ENCODE measurements at regions not wholly inside any gene's neighbourhood (a gene's known extent, or its start where the extent isn't known, plus 50 kb on each side); places are given as distances from the start of the nearest gene placed in this dataset.
A peak's percentile ranks its signal among the peaks of the same experiment; 100 is the strongest.
"Not testable (repeated sequence)": the region's sequence is repeated elsewhere in the genome, so short reads cannot be mapped to it uniquely, and the experiment has no call there.

DNA sequence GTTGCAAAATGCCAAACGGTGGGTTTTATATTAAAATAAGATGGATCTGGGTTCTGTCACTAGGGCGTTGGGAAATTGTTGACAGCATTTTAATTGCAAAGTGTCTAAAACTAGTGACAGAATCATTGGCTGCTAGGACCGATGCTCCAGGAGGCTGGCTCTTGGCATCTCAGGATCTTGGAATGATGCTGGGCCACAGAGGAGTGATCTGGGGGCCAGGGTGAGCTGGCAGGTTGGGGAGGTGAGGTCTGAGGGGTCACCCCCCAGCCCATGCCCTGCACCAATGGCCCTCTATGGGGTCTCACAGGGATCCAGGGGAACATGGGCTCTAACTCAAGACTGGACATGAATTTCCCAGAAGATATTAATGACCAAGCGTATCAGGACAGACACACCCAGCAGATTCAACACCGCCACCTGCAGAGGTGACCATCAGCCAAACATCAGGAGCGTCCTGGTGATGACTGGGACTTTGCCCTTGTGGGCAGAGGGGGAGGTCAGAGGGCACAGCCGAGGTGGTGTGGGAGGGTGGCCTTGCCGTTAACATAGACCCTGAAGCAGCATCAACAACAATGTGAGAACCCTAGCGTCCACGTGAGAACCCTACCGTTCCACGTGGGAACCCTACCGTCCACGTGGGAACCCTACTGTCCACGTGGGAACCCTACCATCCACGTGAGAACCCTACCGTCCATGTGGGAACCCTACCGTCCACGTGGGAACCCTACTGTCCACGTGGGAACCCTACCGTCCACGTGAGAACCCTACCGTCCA, 89.0 kb upstream of the PPP2R2D start:
- DNase-seq = no peak

DNA sequence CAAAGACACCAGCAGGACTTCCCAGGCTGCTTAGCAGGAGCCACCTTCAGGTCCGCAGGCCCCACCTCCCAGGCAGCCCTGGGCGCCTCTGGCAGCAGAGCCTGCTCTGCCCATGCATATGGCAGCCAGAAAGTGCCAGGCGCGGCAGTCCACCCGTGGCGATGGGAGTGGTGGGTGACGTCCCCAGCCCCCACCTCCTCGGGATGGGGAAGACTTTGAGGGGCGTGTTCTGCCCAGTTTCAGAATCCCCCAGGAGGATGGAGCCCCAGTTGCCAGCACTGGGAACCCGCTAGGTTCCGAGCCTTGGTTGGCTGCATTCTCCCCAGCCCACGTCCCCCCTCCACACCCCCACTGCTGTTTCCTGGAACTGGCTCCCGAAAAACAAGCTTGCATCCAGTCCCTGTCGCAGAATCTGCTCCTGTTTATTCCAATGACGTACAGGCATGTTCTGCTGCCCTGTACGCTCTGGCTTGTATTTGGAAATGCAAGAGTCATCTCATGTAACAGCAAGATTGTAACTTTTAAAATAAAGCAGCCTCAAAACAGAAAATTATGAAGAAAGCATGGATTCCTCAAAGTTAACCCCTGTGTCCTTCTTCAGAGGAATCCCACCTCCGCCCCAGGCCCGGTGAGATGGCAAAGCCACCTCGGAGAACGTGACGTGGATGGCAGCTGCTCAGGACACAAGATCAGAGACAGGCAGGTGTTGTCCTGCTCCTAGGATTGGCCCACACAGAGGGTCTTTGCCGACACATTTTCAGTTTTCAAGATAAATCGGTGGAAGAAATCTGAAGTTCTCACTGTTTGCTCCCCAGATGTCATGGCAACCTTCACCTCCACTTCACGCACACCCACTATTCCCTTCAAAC, 87.8 kb upstream of the PPP2R2D start:
- DNase-seq = no peak

DNA sequence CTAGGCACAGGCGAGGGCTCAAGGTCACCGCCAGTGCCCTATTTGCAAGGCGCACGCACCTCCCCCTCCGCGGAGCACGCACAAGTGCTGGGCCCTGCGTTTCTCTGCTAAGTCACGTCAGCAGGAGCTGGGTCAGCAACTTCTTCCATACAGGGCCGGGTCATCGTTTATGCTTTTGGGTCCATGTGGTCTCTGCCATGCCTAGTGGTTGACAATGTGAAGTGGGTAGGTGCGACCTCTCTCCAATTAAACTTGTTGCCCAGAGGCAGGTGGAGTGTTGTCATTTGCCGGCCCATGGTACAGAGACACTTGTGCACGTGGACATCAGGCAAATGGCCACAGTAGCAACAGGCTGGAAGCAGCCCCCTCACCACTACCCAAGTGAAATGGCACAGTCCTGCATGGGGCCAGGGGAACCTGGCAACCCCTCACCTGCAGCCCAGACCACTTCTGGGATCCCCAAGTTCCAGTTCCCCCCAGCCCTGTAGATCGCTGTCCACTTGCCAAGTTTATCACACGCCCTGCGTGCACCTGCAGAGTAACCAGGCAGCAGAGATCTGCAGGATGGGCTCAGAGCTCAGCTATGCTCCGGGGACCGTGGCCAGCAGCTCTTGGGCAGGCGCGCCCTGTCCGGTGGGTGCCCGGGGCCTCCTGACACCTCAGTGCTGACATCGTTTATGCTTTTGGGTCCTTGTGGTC, 86.1 kb upstream of the PPP2R2D start:
- DNase-seq = no peak

DNA sequence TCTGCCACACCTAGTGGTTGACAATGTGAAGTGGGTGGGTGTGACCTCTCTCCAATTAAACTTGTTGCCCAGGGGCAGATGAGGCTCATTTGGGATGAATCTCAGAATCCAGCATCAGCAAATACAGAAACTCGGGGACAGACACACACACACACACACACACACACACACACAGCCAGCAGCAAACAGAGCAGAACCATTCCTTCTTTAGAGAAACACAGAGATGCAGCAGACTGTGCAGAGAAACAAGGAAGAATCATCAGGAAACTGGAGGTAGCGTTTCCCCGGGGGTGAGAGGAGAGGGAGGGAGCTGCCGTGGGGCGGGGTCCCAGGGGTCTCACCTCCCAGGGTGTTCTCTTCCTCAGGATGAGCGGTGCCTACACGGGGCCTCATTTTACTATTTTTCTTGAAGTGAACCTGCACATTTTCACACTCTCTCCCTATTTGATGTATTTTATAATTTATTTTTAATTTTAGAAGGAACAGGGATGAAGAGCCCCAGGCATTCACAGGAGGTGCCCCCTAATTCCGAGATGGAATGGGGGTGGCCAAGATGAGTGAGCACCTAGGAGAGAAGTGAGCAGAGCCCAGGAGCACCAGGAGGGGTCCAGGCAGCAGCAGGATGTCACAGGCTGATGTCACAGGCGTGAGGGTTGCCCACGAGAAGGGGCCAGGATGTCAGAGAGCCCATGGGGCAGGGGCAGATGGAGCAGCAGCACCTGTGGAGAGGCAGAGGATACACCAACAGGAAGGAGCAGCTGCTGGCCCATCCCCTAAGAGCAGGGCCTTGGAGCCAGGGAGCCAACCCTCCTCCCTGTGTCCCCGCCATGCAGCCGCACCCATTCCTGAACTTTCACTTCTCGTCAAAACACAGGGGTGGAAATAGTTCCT, 85.3 kb upstream of the PPP2R2D start:
- no peak for DNase-seq

DNA sequence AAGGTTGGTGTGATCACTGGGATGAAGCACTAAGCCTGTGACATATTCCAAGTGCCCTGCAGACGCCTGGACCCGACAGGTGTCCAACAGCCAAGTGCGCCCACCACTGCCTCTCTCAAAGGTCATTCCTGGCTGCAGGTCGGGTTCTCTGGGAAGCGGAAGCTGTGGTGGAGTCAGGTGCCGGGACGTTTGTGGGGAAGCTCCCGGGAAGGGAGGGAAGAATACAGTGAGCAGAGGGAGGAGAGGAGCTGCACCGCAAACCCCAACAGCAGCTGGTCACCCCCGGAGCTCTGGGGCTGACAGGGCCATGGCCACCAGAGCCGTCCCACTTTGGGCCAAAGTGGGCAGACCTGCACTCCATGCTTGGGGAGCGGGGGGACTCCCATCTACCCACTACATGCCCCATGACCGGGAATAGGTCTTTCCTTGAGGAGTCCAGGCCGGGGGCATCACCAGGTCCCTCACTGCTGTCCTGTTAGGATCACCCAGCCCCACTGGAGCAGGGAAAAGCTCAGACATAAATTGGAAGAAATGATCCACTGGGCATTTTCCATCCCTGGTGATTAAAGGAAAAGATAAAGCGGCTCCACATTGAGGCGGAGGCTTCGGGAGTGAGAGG, 84.5 kb upstream of the PPP2R2D start:
- no peak for DNase-seq

DNA sequence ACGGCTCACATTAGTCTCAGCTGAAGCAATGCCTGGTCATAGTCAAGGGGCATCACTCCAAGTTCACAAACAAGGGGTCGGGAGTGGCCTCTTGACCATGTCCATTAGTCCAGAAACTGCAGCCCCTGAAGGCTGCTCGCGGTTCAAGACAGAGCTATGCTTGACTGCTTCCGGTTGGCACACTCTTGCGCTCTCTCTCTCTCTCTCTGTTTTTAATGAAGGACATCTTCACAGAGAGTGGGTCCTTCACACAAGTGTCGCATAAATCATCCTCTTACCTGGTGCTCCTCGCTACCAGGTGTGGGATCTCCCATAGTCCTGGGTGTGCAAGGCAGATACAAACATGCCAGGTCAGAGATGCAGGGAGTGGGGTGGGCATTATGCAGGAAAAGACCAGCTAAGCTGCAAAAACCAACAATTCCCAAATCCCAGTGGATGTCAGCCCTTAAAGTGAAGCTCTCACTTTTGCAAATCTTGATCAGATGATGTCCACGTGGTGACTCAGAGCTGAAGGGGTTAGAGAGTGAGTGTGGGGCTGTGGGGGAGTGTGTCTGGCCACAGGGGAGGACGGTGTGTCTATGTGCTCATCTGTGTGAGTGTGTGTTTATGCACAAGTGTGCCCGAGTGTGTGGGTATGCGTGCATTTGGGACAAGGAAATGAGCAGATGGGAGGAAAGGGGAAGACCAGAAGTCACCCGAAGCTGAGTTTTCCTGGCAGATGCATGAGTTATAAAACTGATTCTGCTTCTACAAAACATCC, 83.7 kb upstream of the PPP2R2D start:
- peak; percentile 22 for DNase-seq

DNA sequence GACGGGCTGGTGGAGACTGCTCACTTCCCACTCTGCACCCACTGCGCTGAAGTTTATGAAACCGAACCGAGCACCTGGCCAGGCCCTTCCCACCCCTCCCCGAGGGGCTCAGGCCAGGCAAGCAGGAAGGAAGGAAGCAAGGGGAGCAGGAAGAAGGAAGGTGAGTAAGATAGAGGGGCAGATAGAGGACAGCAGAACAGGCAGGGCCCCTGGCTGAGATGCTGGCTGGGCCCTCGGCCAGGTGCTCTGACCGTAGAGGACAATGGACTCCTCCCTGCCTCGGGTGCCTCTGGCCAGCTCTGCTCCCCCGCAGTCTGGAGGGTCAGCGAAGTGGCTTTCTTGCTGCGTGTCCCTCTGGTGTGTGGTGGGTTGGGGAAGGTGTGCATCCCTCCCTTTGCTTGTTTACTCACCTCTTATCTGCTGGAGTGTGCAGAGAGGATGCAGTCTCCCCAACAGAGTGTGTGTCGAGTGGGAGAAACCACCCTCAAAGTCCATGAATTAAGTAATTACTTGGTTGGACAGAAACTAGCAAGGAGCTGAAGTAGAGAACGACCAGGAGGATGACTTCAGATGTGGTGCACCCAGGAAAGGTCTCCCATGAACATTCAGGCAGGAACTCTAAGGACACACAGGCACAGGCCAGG, 82.8 kb upstream of the PPP2R2D start:
- DNase-seq = no peak

DNA sequence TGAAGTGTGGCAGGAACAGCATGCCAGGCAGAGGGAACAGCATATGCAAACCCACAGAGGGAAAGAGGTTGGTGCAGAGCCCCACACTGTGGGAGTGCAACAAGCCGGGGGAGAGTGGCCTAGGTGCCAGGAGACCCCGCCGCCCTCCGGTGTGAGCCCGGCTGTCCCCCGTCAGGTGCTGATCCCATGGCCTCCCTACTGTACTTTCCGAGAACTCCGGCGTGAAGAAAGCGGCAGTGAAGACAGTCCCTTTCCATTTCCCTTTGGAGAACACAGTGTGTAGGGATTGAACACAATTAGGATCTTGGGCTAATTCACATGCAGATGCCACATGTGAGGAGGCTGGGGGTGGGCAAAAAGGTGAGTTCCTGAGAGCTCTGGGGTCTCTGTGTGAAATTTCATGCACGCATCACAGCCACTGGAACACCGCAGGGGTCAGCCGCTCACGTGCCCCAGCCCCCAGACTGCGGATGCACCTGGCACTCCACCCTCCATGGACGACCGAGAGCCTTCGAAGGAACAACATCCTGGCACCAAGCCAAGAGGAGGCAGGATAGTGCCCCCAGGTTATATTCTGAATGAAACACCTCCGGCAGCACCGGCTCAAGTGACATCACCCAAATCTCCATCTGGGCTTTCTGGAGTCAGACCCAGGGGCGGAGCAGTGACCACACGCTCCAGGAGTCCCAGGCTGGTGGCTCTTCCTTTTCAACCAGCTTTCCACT, 82.1 kb upstream of the PPP2R2D start:
- DNase-seq = no peak

DNA sequence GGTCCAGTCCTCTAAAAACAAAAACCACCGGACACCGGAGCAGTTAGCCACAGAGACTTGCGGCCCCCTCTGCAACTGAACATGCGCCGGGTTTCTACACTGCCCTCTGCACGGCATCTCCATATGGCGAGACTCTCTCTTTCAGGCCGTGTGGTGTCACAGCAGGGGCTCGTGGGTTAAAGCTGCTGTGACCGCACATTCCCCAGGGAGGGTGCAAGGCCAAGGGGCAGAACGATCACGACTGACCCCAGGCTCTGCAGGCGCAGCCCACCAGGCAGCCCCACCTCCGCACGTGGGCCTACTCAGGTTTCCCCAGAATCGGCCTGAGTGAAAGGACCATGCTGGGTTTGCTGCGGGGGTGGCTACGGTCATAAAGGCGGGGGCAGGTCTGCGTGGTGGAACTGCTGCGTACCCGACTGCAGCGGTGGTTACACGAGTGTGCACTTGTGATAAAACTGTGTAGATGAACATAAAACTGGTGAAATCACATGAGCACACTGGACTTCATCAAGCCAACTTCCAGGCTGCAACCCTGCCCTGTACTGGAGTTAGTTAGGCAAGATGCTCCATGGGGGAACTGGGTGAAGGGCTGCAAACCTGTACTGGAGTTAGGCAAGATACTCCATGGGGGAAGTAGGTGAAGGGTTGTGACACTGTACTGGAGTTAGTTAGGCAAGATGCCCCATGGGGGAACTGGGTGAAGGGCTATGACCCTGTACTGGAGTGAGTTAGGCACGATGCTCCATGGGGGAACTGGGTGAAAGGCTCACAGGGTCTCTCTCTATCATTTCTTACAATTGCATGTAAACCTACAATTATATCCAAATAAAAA, 81.4 kb upstream of the PPP2R2D start:
- no peak for DNase-seq

DNA sequence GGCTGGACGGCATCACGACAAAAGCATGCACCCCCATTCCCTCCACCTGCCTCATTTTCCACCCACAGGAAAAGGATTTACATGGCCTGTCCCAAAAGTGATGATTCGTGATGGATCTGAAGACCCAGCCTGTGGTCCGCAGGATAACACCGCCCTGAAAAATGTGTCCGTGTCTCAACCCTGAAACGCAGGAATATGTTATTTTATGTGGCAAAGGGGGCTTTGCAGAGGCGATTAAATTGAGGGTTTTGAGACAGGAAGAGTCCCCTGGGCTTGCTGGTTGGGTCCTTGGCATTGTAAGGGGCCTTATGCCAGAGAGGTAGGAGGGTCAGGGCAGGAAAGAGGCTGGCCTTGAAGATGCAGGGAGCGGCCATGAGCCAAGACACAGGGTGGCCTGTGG, 80.2 kb upstream of the PPP2R2D start:
- no peak for DNase-seq

DNA sequence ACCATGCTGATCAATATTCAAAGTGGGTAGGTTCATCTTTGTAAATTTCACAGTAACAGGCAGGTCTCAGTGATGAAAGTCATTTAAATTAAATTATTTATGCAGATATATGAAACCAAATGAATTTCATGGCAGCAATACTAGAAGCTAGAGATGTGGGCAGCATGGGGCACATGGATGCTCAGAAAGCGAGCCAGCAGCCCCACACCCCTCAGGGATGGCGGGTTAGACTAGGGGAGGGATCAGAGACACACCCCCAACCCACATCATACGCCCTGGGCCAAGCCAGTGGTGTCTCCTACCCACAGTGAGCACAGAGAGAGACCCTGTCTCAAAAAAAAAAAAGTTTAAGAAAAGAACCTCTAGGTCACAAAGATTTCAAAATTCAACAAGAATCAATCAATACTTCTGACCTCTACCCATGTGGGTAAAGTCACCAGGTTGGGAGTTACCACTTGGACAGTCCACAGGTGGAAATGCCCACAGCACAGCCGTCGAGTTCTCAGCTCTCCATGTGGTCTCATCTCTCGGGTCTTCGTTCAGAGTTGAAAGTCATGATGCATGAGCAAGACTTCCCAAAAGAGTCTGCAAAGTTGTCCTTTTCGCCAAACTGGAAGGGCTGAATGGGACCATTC, 79.3 kb upstream of the PPP2R2D start:
- DNase-seq = no peak

DNA sequence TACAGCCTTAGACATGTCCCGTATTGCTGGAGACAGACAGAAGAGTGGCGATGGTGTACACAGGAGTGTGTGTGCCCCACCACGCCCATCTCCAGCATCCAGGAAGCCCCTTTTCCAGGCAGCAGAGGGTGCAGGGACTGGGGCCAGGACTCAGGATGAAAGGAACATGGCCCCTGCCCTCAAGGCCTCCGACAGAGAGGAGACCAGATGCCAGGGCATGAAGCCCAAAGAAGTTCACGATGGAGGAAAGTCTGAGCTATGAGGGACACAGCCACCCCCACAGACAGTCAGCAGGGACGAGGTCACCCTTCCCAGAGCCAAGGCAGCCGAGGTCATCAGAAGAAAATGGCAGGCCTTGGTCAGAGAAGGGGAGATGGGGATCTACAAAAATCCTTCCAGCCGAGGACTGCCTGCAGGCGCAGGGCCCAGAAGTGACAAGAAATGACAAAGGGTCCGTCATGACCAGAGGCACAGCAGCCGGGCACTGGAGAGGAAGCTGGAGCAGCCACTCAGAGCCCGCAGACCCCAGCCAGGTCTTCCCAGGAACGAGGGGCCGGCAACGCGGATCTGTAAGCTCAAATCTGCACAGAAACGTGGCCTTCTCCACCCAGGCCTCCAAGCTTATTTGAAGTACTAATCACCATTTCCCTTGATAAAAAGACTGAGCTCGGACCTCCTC, 78.7 kb upstream of the PPP2R2D start:
- DNase-seq = no peak

DNA sequence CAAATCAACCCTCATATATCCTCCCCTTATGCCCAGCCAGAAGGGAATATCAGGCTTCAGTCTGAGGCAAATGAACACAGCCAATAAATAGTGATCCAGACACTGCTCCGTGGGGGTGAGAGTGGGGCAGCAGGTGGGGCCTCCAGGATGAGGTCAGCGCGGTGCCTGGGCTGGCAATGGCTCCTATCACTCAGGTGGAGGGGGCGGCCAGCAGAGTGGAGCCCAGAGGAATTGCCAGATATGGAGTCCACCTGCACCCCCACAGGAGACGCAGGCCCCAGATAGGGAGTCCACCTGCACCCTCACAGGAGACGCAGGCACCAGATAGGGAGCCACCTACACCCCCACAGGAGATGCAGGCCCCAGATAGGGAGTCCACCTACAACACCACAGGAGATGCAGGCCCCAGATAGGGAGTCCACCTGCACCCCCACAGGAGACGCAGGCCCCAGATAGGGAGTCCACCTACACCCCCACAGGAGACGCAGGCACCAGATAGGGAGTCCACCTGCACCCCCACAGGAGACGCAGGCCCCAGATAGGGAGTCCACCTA, 78.0 kb upstream of the PPP2R2D start:
- DNase-seq = no peak

DNA sequence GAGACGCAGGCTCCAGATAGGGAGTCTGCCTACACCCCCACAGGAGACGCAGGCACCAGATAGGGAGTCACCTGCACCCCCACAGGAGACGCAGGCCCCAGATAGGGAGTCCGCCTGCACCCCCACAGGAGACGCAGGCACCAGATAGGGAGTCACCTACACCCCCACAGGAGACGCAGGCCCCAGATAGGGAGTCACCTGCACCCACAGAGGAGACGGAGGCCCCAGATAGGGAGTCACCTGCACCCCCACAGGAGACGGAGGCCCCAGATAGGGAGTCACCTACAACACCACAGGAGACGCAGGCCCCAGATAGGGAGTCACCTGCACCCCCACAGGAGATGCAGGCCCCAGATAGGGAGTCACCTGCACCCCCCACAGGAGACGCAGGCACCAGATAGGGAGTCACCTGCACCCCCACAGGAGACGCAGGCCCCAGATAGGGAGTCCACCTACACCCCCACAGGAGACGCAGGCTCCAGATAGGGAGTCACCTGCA, 77.2 kb upstream of the PPP2R2D start:
- not testable (repeated sequence) for DNase-seq

DNA sequence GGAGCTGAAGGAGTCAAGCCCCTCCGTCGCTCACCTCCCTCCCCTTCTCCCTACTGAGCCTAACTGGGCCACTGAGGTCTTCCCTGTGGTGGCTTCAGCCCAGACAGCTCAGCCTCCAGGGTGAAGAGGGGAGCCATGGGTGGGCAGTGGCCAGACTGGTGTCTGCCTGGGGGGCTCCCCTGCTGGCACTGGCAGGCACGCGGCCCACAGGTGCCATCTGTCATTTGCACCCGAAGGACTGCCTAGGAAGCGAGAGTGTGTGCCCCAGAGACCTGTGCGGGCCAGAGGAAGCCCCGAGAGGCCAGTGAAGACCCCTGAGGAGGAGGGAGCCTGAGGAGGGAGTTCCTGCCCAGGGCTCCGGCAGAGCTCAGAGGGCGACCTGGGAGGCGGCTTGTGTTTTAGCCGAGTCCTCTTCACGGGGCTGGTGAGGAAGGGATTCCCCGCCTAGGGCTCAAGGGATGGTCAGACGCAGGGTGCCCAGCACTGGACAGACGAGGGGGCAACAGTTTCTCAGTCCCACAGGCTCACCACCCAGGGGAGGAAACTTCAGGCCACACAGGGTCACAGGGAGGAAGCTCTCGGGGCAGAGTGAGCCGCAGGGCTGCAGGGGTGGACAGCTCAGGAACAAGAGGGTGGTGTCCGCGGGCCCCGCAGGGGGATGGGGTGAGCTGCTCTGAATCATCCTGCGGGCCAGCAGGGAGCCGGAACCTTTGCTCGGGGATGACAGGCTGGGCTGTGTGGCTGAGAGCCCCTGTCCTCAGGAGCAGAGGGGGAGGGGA, 76.2 kb upstream of the PPP2R2D start:
- no peak for DNase-seq

DNA sequence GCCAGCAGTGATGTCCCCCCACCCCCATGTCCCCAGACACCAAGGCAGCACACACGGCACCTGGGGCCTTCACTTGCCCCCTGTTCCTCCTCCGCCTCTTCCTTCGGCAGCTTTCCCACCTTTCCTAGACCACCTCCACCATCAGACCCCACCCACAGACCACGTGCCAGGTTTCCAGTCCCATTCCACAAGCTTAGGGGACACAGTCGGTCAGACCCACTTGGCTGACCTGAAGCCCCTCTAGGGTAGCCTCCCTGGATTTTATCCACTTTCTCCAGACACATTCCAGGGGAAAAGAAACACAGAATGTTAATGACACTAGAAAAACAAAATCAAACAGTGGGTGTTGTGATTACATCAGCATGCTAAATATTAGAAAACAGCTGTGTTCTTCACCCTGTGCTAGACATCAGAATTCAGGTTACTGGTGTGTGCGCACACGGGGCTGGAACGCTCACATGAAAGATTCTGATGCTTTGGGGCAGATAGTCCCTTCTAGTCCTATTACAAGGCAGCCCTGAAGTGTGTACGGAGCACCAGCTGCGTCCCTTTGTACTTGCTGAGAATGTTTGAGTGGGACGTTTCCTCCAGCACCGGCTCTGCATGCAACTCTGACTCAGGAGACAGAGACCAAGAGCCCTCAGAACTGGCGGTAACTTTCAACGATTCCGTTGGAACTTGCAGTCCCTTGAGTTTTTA, 75.5 kb upstream of the PPP2R2D start:
- peak; percentile 15 for DNase-seq

All from DMS153 (cell line).